Posterior vena cava (tissue), 2 donors: ENCODE measurements at regions not wholly inside any gene's neighbourhood (a gene's known extent, or its start where the extent isn't known, plus 50 kb on each side); places are given as distances from the start of the nearest gene placed in this dataset.

Source experiments
- DNase-seq: peaks from one replicate; pipeline ENCODE4 v3.0.0-alpha.2; 2020; ENCODE audit warnings: low spot score
- intact Hi-C, 2 donors: fragments of 100-400 bp; cut with DNase I; formaldehyde crosslinking; loops; one replicate each; pipeline versions ENCODE4 v1.14.1 to v1.14.2; 2022 to 2023
- donor health status: DM: yes; HTN: yes; CAD: no.
- donor health status: DM: yes; HTN: yes; CAD: no.

- intact Hi-C loops: no loop called here
- DNase-seq: no peak
Observed at GRCh38 chr3:86800116-86800515, 190.8 kb downstream of the VGLL3 start.

GRCh38 chr3:86797946-86798345, 193.0 kb downstream of the VGLL3 start:
- no peak for DNase-seq
- intact Hi-C loops: loop anchor here in 1 of 2 donors (10.0 kb wide), 1 partner anchor 197 kb away; the partner anchor contains the start of gene VGLL3

GRCh38 chr3:86794361-86795065, 196.4 kb downstream of the VGLL3 start:
- no peak for DNase-seq
- intact Hi-C loops: loop anchor here in 1 of 2 donors (10.0 kb wide), 1 partner anchor 200 kb away; the partner anchor contains the start of gene VGLL3

- intact Hi-C loops: loop anchor here in 1 of 2 donors (10.0 kb wide), 1 partner anchor 201 kb away; the partner anchor contains the start of gene VGLL3
- no peak for DNase-seq
Observed at GRCh38 chr3:86793786-86794185, 197.2 kb downstream of the VGLL3 start.

- DNase-seq: no peak
- intact Hi-C loops: loop anchor here in 1 of 2 donors (10.0 kb wide), 1 partner anchor 202 kb away; the partner anchor contains the start of gene VGLL3
Observed at GRCh38 chr3:86792316-86792715, 198.6 kb downstream of the VGLL3 start.

GRCh38 chr3:86790884-86791549, 199.9 kb downstream of the VGLL3 start:
- DNase-seq: no peak
- intact Hi-C loops: loop anchor here in 1 of 2 donors (10.0 kb wide), 1 partner anchor 204 kb away; the partner anchor contains the start of gene VGLL3

GRCh38 chr3:86788371-86788770, 202.6 kb downstream of the VGLL3 start:
- DNase-seq: no peak
- intact Hi-C loops: loop anchor here in 1 of 2 donors (5.0 kb wide), 1 partner anchor 294 kb away; no protein-coding TSS in a partner anchor

GRCh38 chr3:86787091-86787490, 203.9 kb downstream of the VGLL3 start:
- DNase-seq: no peak
- intact Hi-C loops: loop anchor here in 1 of 2 donors (5.0 kb wide), 1 partner anchor 295 kb away; no protein-coding TSS in a partner anchor

GRCh38 chr3:86785386-86785785, 205.6 kb downstream of the VGLL3 start:
- no peak for DNase-seq
- intact Hi-C loops: loop anchor here in 1 of 2 donors (5.0 kb wide), 1 partner anchor 297 kb away; no protein-coding TSS in a partner anchor

- intact Hi-C loops: no loop called here
- no peak for DNase-seq
Observed at GRCh38 chr3:86782866-86783265, 208.1 kb downstream of the VGLL3 start.

GRCh38 chr3:86782286-86782685, 208.7 kb downstream of the VGLL3 start:
- no peak for DNase-seq
- intact Hi-C loops: no loop called here

GRCh38 chr3:86774082-86774691, 216.8 kb downstream of the VGLL3 start:
- intact Hi-C loops: loop anchor here in 1 of 2 donors (5.0 kb wide), 2 partner anchors 308 to 398 kb away; no protein-coding TSS in a partner anchor
- DNase-seq: no peak

- peak; percentile 73 for DNase-seq
- intact Hi-C loops: loop anchor here in 1 of 2 donors (5.0 kb wide), 2 partner anchors 310 to 400 kb away; no protein-coding TSS in a partner anchor
Observed at GRCh38 chr3:86772699-86773098, 218.2 kb downstream of the VGLL3 start.

GRCh38 chr3:86771741-86772512, 219.0 kb downstream of the VGLL3 start:
- DNase-seq: peak; percentile 59
- intact Hi-C loops: loop anchor here in 1 of 2 donors (5.0 kb wide), 2 partner anchors 310 to 400 kb away; no protein-coding TSS in a partner anchor

GRCh38 chr3:86766331-86766730, 224.6 kb downstream of the VGLL3 start:
- intact Hi-C loops: loop anchor here in 1 of 2 donors (10.0 kb wide), 1 partner anchor 388 kb away; no protein-coding TSS in a partner anchor
- DNase-seq: no peak

- DNase-seq: peak; percentile 45
- intact Hi-C loops: loop anchor here in 1 of 2 donors (10.0 kb wide), 1 partner anchor 417 kb away; no protein-coding TSS in a partner anchor
Observed at GRCh38 chr3:86757322-86758179, 233.4 kb downstream of the VGLL3 start.

- DNase-seq: peak; percentile 70
- intact Hi-C loops: no loop called here
Observed at GRCh38 chr3:86748015-86748414, 242.9 kb downstream of the VGLL3 start.

GRCh38 chr3:86744051-86744450, 246.9 kb downstream of the VGLL3 start:
- intact Hi-C loops: no loop called here
- DNase-seq: no peak
